Natural killer cell (primary cell): ENCODE measurements at regions not wholly inside any gene's neighbourhood (a gene's known extent, or its start where the extent isn't known, plus 50 kb on each side); places are given as distances from the start of the nearest gene placed in this dataset.

Experiments
- ATAC-seq, 3 donors: fragments of 150-1000 bp in 2 of 3; fragments of 200-7000 bp in 1 of 3; cut with Tn5 transposase; 1 replicate in 1 of 3; 2 replicates in 2 of 3; pipeline ENCODE4 v1.10.0; 2021; ENCODE audit warnings: mild to moderate bottlenecking in 2 of 3, moderate library complexity in 2 of 3
- DNase-seq, 2 donors: peaks; one replicate each; pipeline versions ENCODE4 v3.0.0 to v3.0.0-alpha.2; 2013 to 2021; ENCODE audit warnings: mixed read lengths in 1 of 2
- H3K27ac ChIP-seq: one replicate; pipeline ENCODE4 v1.5.1; 2013; ENCODE audit warnings: mild to moderate bottlenecking, low read length
- H3K27me3 ChIP-seq: one replicate; pipeline ENCODE4 v1.6.1; 2013; ENCODE audit warnings: low read length; ENCODE audit not compliant: control insufficient read depth, insufficient read depth
- H3K36me3 ChIP-seq: one replicate; pipeline ENCODE4 v1.6.1; 2013; ENCODE audit warnings: low read length; ENCODE audit not compliant: control insufficient read depth, insufficient read depth
- H3K4me1 ChIP-seq: one replicate; pipeline ENCODE4 v1.6.1; 2013; ENCODE audit warnings: low read length; ENCODE audit not compliant: control insufficient read depth, insufficient read depth
- H3K4me3 ChIP-seq: one replicate; pipeline ENCODE4 v1.5.1; 2013; ENCODE audit warnings: low read length
- H3K9me3 ChIP-seq: one replicate; pipeline ENCODE4 v1.6.1; 2013; ENCODE audit warnings: low read length; ENCODE audit not compliant: control insufficient read depth, insufficient read depth
- H3K27ac Mint-ChIP-seq, 2 donors: one replicate each; pipeline ENCODE4 v1.8.0; 2022; ENCODE audit warnings: mild to moderate bottlenecking in 2 of 2, mixed read lengths in 2 of 2, moderate library complexity in 1 of 2
- H3K27me3 Mint-ChIP-seq, 2 donors: one replicate each; pipeline ENCODE4 v1.8.0; 2022; ENCODE audit warnings: low read depth in 2 of 2, mixed read lengths in 2 of 2
- H3K36me3 Mint-ChIP-seq: one replicate; pipeline ENCODE4 v1.8.0; 2022; ENCODE audit warnings: mixed read lengths
- H3K4me1 Mint-ChIP-seq, 2 donors: one replicate each; pipeline ENCODE4 v1.8.0; 2022; ENCODE audit warnings: mixed read lengths in 2 of 2
- H3K4me3 Mint-ChIP-seq: one replicate; pipeline ENCODE4 v1.8.0; 2022; ENCODE audit warnings: mild to moderate bottlenecking, moderate library complexity, mixed read lengths
- H3K9me3 Mint-ChIP-seq, 2 donors: one replicate each; pipeline ENCODE4 v1.8.0; 2022; ENCODE audit warnings: mixed read lengths in 2 of 2
- WGBS: methylation state at CpG from one replicate; pipeline ENCODE4 v1.1.7; 2013; ENCODE audit warnings: missing lambda C conversion rate; ENCODE audit not compliant: insufficient coverage; 5-methylcytosine and 5-hydroxymethylcytosine counted together
- intact Hi-C: fragments of 100-400 bp; cut with micrococcal nuclease; formaldehyde crosslinking; loops from one replicate; pipeline ENCODE4 v1.14.2; 2022
- TF ChIP-seq, protein P1 (sequence below): fragments of 200-600 bp; IDR thresholded peaks from one replicate; pipeline ENCODE4 v1.8.0; 2022; ENCODE audit warnings: antibody characterized with exemption

- ATAC-seq = no peak
- H3K9me3 ChIP-seq = no peaks in the 10 kb centered on the region
- no peaks in the 10 kb centered on the region for H3K27me3 Mint-ChIP-seq
- 75% methylated on average over 2 of the region's 2 CpGs for WGBS
- no peaks in the 10 kb centered on the region for H3K36me3 ChIP-seq
- no peak overlapping the region for H3K4me3 Mint-ChIP-seq
- no peaks in the 10 kb centered on the region for H3K4me1 ChIP-seq
- intact Hi-C loops = no loop called here
- no peaks in the 10 kb centered on the region for H3K36me3 Mint-ChIP-seq
- H3K4me3 ChIP-seq = no peak overlapping the region
- H3K27ac Mint-ChIP-seq = no peak overlapping the region
- TF ChIP-seq, protein P1, sequence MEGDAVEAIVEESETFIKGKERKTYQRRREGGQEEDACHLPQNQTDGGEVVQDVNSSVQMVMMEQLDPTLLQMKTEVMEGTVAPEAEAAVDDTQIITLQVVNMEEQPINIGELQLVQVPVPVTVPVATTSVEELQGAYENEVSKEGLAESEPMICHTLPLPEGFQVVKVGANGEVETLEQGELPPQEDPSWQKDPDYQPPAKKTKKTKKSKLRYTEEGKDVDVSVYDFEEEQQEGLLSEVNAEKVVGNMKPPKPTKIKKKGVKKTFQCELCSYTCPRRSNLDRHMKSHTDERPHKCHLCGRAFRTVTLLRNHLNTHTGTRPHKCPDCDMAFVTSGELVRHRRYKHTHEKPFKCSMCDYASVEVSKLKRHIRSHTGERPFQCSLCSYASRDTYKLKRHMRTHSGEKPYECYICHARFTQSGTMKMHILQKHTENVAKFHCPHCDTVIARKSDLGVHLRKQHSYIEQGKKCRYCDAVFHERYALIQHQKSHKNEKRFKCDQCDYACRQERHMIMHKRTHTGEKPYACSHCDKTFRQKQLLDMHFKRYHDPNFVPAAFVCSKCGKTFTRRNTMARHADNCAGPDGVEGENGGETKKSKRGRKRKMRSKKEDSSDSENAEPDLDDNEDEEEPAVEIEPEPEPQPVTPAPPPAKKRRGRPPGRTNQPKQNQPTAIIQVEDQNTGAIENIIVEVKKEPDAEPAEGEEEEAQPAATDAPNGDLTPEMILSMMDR = no peak
- H3K9me3 Mint-ChIP-seq = peaks cover 7% of the 10 kb centered on the region in 2 donors
- no peaks in the 10 kb centered on the region for H3K27me3 ChIP-seq
- no peak for DNase-seq
- no peaks in the 10 kb centered on the region for H3K4me1 Mint-ChIP-seq
- no peak overlapping the region for H3K27ac ChIP-seq
Observed at GRCh38 chr4:110924761-110925160, 301.9 kb upstream of the PITX2 start.

- Mint-ChIP-seq H3K9me3 (peaks cover 5 to 6% of the 10 kb centered on the region in 2 donors), H3K4me3 (no peak overlapping the region), H3K36me3 (no peaks in the 10 kb centered on the region), H3K27ac (no peak overlapping the region), H3K27me3 (no peaks in the 10 kb centered on the region), H3K4me1 (no peaks in the 10 kb centered on the region)
- H3K27me3 ChIP-seq = no peaks in the 10 kb centered on the region
- ATAC-seq (no peak), DNase-seq (no peak)
- H3K36me3 ChIP-seq = no peaks in the 10 kb centered on the region
- no peaks in the 10 kb centered on the region for H3K4me1 ChIP-seq
- no peaks in the 10 kb centered on the region for H3K9me3 ChIP-seq
- WGBS = 59% methylated on average over 3 of the region's 3 CpGs
- no peak overlapping the region for H3K27ac ChIP-seq
- H3K4me3 ChIP-seq = no peak overlapping the region
- TF ChIP-seq, protein P1 = no peak
- intact Hi-C loops = no loop called here
Observed at GRCh38 chr4:110926841-110927400, 304.0 kb upstream of the PITX2 start.

DNA sequence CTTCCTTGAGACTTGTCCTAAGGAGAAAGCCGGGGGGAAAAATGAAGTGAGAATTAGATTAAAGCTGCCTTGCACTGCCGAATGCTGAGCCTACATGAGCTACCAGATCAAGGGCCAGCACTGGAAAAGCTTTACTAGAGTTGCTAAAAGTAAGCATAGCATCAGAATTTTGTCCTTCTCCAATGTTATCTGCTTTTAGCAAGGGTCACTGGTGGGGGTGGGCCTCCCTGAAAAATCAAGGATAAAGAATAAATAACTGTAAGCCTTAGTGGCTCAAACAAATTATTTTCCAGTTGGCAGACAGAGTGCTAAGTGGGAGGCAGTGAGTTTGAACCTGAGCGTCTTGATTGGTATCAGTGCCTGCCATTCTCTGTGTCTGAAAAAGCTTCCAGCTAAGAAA is 310.5 kb upstream of the PITX2 start:
- H3K9me3 Mint-ChIP-seq = peaks cover 6 to 8% of the 10 kb centered on the region in 2 donors
- Histone ChIP-seq H3K27ac (no peak overlapping the region), H3K36me3 (no peaks in the 10 kb centered on the region), H3K4me1 (no peaks in the 10 kb centered on the region), H3K4me3 (no peak overlapping the region), H3K9me3 (no peaks in the 10 kb centered on the region), H3K27me3 (no peaks in the 10 kb centered on the region)
- no peak overlapping the region for H3K4me3 Mint-ChIP-seq
- no peaks in the 10 kb centered on the region for H3K36me3 Mint-ChIP-seq
- WGBS = 76% methylated on average over 3 of the region's 3 CpGs
- intact Hi-C loops = no loop called here
- DNase-seq (no peak), ATAC-seq (no peak)
- no peak overlapping the region for H3K27ac Mint-ChIP-seq
- no peaks in the 10 kb centered on the region for H3K4me1 Mint-ChIP-seq
- TF ChIP-seq, protein P1 = no peak
- H3K27me3 Mint-ChIP-seq = no peaks in the 10 kb centered on the region

DNA sequence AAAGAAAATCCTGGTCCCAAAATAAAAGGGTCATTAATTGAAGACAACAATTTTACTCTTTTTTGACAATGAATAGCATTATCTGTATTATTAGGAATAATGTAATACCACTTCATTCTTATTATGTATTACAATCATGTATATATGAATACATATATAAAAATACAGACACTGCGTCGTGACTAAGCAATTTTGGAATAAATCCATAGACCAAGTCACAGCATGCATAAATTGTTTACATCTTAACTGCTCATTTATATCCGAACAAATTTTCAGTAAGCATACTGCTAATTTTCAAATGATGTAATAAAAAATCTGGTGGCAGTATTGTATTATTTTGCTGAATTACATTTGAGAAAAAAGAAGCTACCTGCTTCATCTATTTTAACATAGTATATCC is 321.6 kb upstream of the PITX2 start:
- DNase-seq (no peak), ATAC-seq (no peak)
- no peak overlapping the region for H3K4me3 ChIP-seq
- Mint-ChIP-seq H3K27me3 (no peaks in the 10 kb centered on the region), H3K4me1 (no peaks in the 10 kb centered on the region), H3K9me3 (peaks cover 8 to 9% of the 10 kb centered on the region in 2 donors), H3K27ac (no peak overlapping the region), H3K4me3 (no peak overlapping the region), H3K36me3 (no peaks in the 10 kb centered on the region)
- 80% methylated on average over 2 of the region's 3 CpGs for WGBS
- intact Hi-C loops = no loop called here
- H3K9me3 ChIP-seq = no peaks in the 10 kb centered on the region
- no peaks in the 10 kb centered on the region for H3K36me3 ChIP-seq
- H3K27ac ChIP-seq = no peak overlapping the region
- no peaks in the 10 kb centered on the region for H3K4me1 ChIP-seq
- H3K27me3 ChIP-seq = no peaks in the 10 kb centered on the region
- TF ChIP-seq, protein P1 = no peak
